ENCODE measurements at regions not wholly inside any gene's neighbourhood (a gene's known extent, or its start where the extent isn't known, plus 50 kb on each side); places are given as distances from the start of the nearest gene placed in this dataset.

GRCh38 chr1:229070168-229070567 lies 200.7 kb upstream of the RAB4A start:
- peak in 1 of 3 donors; percentile 21 for TF ChIP-seq POLR2AphosphoS5 (IDR thresholded peaks at IDR 0.05)
- no peak for TF ChIP-seq CTCF (IDR thresholded peaks at IDR 0.05)

Data from breast epithelium (tissue), 3 donors.